Activated naive CD4-positive, alpha-beta T cell treated with anti-CD3 and anti-CD28 coated beads, Interleukin-2, amount 10 ng/mL, durations not matched to agents 7 days and 5 days (primary cell): ENCODE measurements at regions not wholly inside any gene's neighbourhood (a gene's known extent, or its start where the extent isn't known, plus 50 kb on each side); places are given as distances from the start of the nearest gene placed in this dataset.
"Not testable (repeated sequence)": the region's sequence is repeated elsewhere in the genome, so short reads cannot be mapped to it uniquely, and the experiment has no call there.

Experiments
- CTCF ChIA-PET: fragments of 350-600 bp; sonication (Branson Sonifier 250); formaldehyde crosslinking; loops from one replicate; lab custom pipeline; 2021; ENCODE audit warnings: antibody characterized with exemption; lab: Charles Lee
- DNase-seq: peaks from one replicate; pipeline ENCODE4 v3.0.0-alpha.2; 2020
- H3K27ac Mint-ChIP-seq: one replicate; pipeline ENCODE4 v1.8.0; 2021; ENCODE audit warnings: mild to moderate bottlenecking, moderate library complexity, mixed read lengths
- H3K27me3 Mint-ChIP-seq: one replicate; pipeline ENCODE4 v1.8.0; 2021; ENCODE audit warnings: mild to moderate bottlenecking, mixed read lengths
- H3K36me3 Mint-ChIP-seq: one replicate; pipeline ENCODE4 v1.8.0; 2021; ENCODE audit warnings: mixed read lengths
- H3K4me1 Mint-ChIP-seq: one replicate; pipeline ENCODE4 v1.8.0; 2021; ENCODE audit warnings: mixed read lengths
- H3K4me3 Mint-ChIP-seq: one replicate; pipeline ENCODE4 v1.8.0; 2021; ENCODE audit warnings: mild to moderate bottlenecking, moderate library complexity, mixed read lengths
- H3K9me3 Mint-ChIP-seq: one replicate; pipeline ENCODE4 v1.8.0; 2021; ENCODE audit warnings: mixed read lengths

GRCh38 chr7:121761399-121761798 lies 111.6 kb upstream of the PTPRZ1 start:
- CTCF ChIA-PET: no interaction called here
- no peak for DNase-seq

GRCh38 chr7:121755818-121756552 lies 117.0 kb upstream of the PTPRZ1 start:
- no peaks in the 10 kb centered on the region for H3K27me3 Mint-ChIP-seq
- CTCF ChIA-PET: no interaction called here
- H3K9me3 Mint-ChIP-seq: no peaks in the 10 kb centered on the region
- H3K4me1 Mint-ChIP-seq: no peaks in the 10 kb centered on the region
- H3K4me3 Mint-ChIP-seq: no peak overlapping the region
- H3K27ac Mint-ChIP-seq: no peak overlapping the region
- DNase-seq: no peak
- no peaks in the 10 kb centered on the region for H3K36me3 Mint-ChIP-seq

More at GRCh38 chr7:121761399-121761798, 111.6 kb upstream of the PTPRZ1 start:
- no peak overlapping the region for H3K4me3 Mint-ChIP-seq
- H3K4me1 Mint-ChIP-seq: no peaks in the 10 kb centered on the region
- no peaks in the 10 kb centered on the region for H3K9me3 Mint-ChIP-seq
- H3K27me3 Mint-ChIP-seq: no peaks in the 10 kb centered on the region
- H3K36me3 Mint-ChIP-seq: no peaks in the 10 kb centered on the region
- H3K27ac Mint-ChIP-seq: no peak overlapping the region

- CTCF ChIA-PET: no interaction called here
- H3K36me3 Mint-ChIP-seq: no peaks in the 10 kb centered on the region
- no peak overlapping the region for H3K4me3 Mint-ChIP-seq
- H3K4me1 Mint-ChIP-seq: no peaks in the 10 kb centered on the region
- no peak for DNase-seq
- no peaks in the 10 kb centered on the region for H3K27me3 Mint-ChIP-seq
- no peaks in the 10 kb centered on the region for H3K9me3 Mint-ChIP-seq
- H3K27ac Mint-ChIP-seq: no peak overlapping the region
Observed at GRCh38 chr7:121755286-121755685, 117.7 kb upstream of the PTPRZ1 start.

- Mint-ChIP-seq H3K27me3 (no peaks in the 10 kb centered on the region), H3K9me3 (no peaks in the 10 kb centered on the region), H3K27ac (no peak overlapping the region), H3K4me1 (no peaks in the 10 kb centered on the region), H3K36me3 (no peaks in the 10 kb centered on the region), H3K4me3 (no peak overlapping the region)
- no peak for DNase-seq
- CTCF ChIA-PET: no interaction called here
Observed at GRCh38 chr7:121753944-121754343, 119.0 kb upstream of the PTPRZ1 start.

- no peaks in the 10 kb centered on the region for H3K36me3 Mint-ChIP-seq
- no peaks in the 10 kb centered on the region for H3K4me1 Mint-ChIP-seq
- H3K4me3 Mint-ChIP-seq: no peak overlapping the region
- H3K27ac Mint-ChIP-seq: no peak overlapping the region
- no peaks in the 10 kb centered on the region for H3K9me3 Mint-ChIP-seq
- CTCF ChIA-PET: no interaction called here
- H3K27me3 Mint-ChIP-seq: no peaks in the 10 kb centered on the region
- DNase-seq: no peak
Observed at GRCh38 chr7:121752706-121753105, 120.3 kb upstream of the PTPRZ1 start.

GRCh38 chr7:121748546-121748945 lies 124.4 kb upstream of the PTPRZ1 start:
- Mint-ChIP-seq H3K27me3 (no peaks in the 10 kb centered on the region), H3K36me3 (no peaks in the 10 kb centered on the region), H3K4me1 (no peaks in the 10 kb centered on the region), H3K27ac (no peak overlapping the region), H3K4me3 (no peak overlapping the region), H3K9me3 (no peaks in the 10 kb centered on the region)
- CTCF ChIA-PET: no interaction called here
- DNase-seq: no peak

- no peak for DNase-seq
- Mint-ChIP-seq H3K27ac (no peak overlapping the region), H3K4me1 (no peaks in the 10 kb centered on the region), H3K36me3 (no peaks in the 10 kb centered on the region), H3K9me3 (no peaks in the 10 kb centered on the region), H3K4me3 (no peak overlapping the region), H3K27me3 (no peaks in the 10 kb centered on the region)
- CTCF ChIA-PET: no interaction called here
Observed at GRCh38 chr7:121745856-121746255, 127.1 kb upstream of the PTPRZ1 start.

- Mint-ChIP-seq H3K27ac (no peak overlapping the region), H3K27me3 (no peaks in the 10 kb centered on the region), H3K4me1 (no peaks in the 10 kb centered on the region), H3K9me3 (no peaks in the 10 kb centered on the region), H3K4me3 (no peak overlapping the region), H3K36me3 (no peaks in the 10 kb centered on the region)
- no peak for DNase-seq
- CTCF ChIA-PET: no interaction called here
Observed at GRCh38 chr7:121744877-121745276, 128.1 kb upstream of the PTPRZ1 start.

- no peaks in the 10 kb centered on the region for H3K9me3 Mint-ChIP-seq
- H3K4me1 Mint-ChIP-seq: no peaks in the 10 kb centered on the region
- DNase-seq: no peak
- no peak overlapping the region for H3K27ac Mint-ChIP-seq
- CTCF ChIA-PET: no interaction called here
- no peak overlapping the region for H3K4me3 Mint-ChIP-seq
- no peaks in the 10 kb centered on the region for H3K36me3 Mint-ChIP-seq
- no peaks in the 10 kb centered on the region for H3K27me3 Mint-ChIP-seq
Observed at GRCh38 chr7:121744319-121744718, 128.6 kb upstream of the PTPRZ1 start.

- Mint-ChIP-seq H3K4me1 (no peaks in the 10 kb centered on the region), H3K36me3 (no peaks in the 10 kb centered on the region), H3K27ac (no peak overlapping the region), H3K27me3 (no peaks in the 10 kb centered on the region), H3K9me3 (no peaks in the 10 kb centered on the region), H3K4me3 (no peak overlapping the region)
- no peak for DNase-seq
- CTCF ChIA-PET: no interaction called here
Observed at GRCh38 chr7:121741896-121742295, 131.1 kb upstream of the PTPRZ1 start.

GRCh38 chr7:121739465-121739864 lies 133.5 kb upstream of the PTPRZ1 start:
- H3K27ac Mint-ChIP-seq: no peak overlapping the region
- no peak for DNase-seq
- H3K9me3 Mint-ChIP-seq: no peaks in the 10 kb centered on the region
- H3K27me3 Mint-ChIP-seq: no peaks in the 10 kb centered on the region
- no peaks in the 10 kb centered on the region for H3K4me1 Mint-ChIP-seq
- CTCF ChIA-PET: no interaction called here
- H3K4me3 Mint-ChIP-seq: no peak overlapping the region
- H3K36me3 Mint-ChIP-seq: no peaks in the 10 kb centered on the region

GRCh38 chr7:121730869-121731268 lies 142.1 kb upstream of the PTPRZ1 start:
- Mint-ChIP-seq H3K36me3 (no peaks in the 10 kb centered on the region), H3K9me3 (peaks cover 3% of the 10 kb centered on the region), H3K4me3 (no peak overlapping the region), H3K4me1 (no peaks in the 10 kb centered on the region), H3K27ac (no peak overlapping the region), H3K27me3 (no peaks in the 10 kb centered on the region)
- no peak for DNase-seq
- CTCF ChIA-PET: no interaction called here

GRCh38 chr7:121714559-121715303 lies 158.2 kb upstream of the PTPRZ1 start:
- no peaks in the 10 kb centered on the region for H3K4me1 Mint-ChIP-seq

GRCh38 chr7:121712961-121713360 lies 160.0 kb upstream of the PTPRZ1 start:
- H3K4me3 Mint-ChIP-seq, H3K27ac Mint-ChIP-seq, H3K4me1 Mint-ChIP-seq, CTCF ChIA-PET, H3K27me3 Mint-ChIP-seq, H3K9me3 Mint-ChIP-seq, H3K36me3 Mint-ChIP-seq, DNase-seq: not testable (repeated sequence)

More at GRCh38 chr7:121714559-121715303, 158.2 kb upstream of the PTPRZ1 start:
- DNase-seq: no peak
- Mint-ChIP-seq H3K36me3 (no peaks in the 10 kb centered on the region), H3K27me3 (no peaks in the 10 kb centered on the region), H3K4me3 (no peak overlapping the region), H3K27ac (no peak overlapping the region), H3K9me3 (peaks cover 3% of the 10 kb centered on the region)
- CTCF ChIA-PET: no interaction called here

- no peaks in the 10 kb centered on the region for H3K36me3 Mint-ChIP-seq
Observed at GRCh38 chr7:121697731-121698316, 175.1 kb upstream of the PTPRZ1 start.

More at GRCh38 chr7:121697731-121698316, 175.1 kb upstream of the PTPRZ1 start:
- Mint-ChIP-seq H3K27ac (no peak overlapping the region), H3K9me3 (no peaks in the 10 kb centered on the region), H3K27me3 (no peaks in the 10 kb centered on the region), H3K4me3 (no peak overlapping the region), H3K4me1 (no peaks in the 10 kb centered on the region)
- DNase-seq: no peak
- CTCF ChIA-PET: no interaction called here
